Esophagus muscularis mucosa (tissue), 4 donors: ENCODE measurements at regions not wholly inside any gene's neighbourhood (a gene's known extent, or its start where the extent isn't known, plus 50 kb on each side); places are given as distances from the start of the nearest gene placed in this dataset.

ENCODE experiments used
- DNase-seq: peaks from one replicate; pipeline ENCODE4 v3.0.0-alpha.2; 2017; ENCODE audit errors: extremely low spot score
- H3K27ac ChIP-seq, 4 donors: fragments of 200-600 bp; sonication (generic); replicated peaks in 1 of 4; 1 replicate in 3 of 4; 2 replicates in 1 of 4; pipeline ENCODE4 v1.5.1; 2016 to 2019; ENCODE audit warnings: mild to moderate bottlenecking in 1 of 4
- H3K27me3 ChIP-seq, 4 donors: fragments of 200-600 bp; sonication (generic); one replicate each; pipeline versions ENCODE4 v1.5.1 to v1.6.0; 2016 to 2019
- H3K36me3 ChIP-seq, 4 donors: fragments of 200-600 bp; sonication (generic); one replicate each; pipeline ENCODE4 v1.5.1; 2016 to 2019
- H3K4me1 ChIP-seq, 4 donors: fragments of 200-600 bp; sonication (generic); one replicate each; pipeline ENCODE4 v1.5.1; 2016 to 2019
- H3K4me3 ChIP-seq, 4 donors: fragments of 200-600 bp; sonication (generic); 1 replicate in 2 of 4; 2 replicates in 2 of 4; pipeline ENCODE4 v1.5.1; 2016 to 2019; ENCODE audit warnings: mild to moderate bottlenecking in 4 of 4, moderate library complexity in 1 of 4
- H3K9me3 ChIP-seq, 4 donors: fragments of 200-600 bp; sonication (generic); 1 replicate in 3 of 4; 2 replicates in 1 of 4; pipeline ENCODE4 v1.5.1; 2016 to 2019
- EP300 ChIP-seq: sonication (generic); formaldehyde crosslinking; IDR thresholded peaks from one replicate; pipeline ENCODE4 v1.6.1; 2017; ENCODE audit warnings: antibody characterized with exemption
- POLR2A ChIP-seq: fragments of 450-650 bp; IDR thresholded peaks from one replicate; pipeline ENCODE4 v1.6.1; 2017; ENCODE audit warnings: antibody characterized with exemption, moderate library complexity, mild to moderate bottlenecking, low read depth
- POLR2AphosphoS5 ChIP-seq, 2 donors: sonication (generic); formaldehyde crosslinking; IDR thresholded peaks; one replicate each; pipeline ENCODE4 v1.6.1; 2017; ENCODE audit warnings: antibody characterized with exemption in 2 of 2
- WGBS: methylation state at CpG from one replicate; pipeline ENCODE4 v1.1.5; 2018; 5-methylcytosine and 5-hydroxymethylcytosine counted together
- intact Hi-C: fragments of 100-400 bp; cut with DNase I; formaldehyde crosslinking; loops from one replicate; pipeline ENCODE4 v1.15.1; 2023
- TF ChIP-seq, protein P1 (sequence below), 3 experiments: fragments of 200-600 bp in 2 of 3; fragments of 450-650 bp in 1 of 3; sonication (generic) in 2 of 3; IDR thresholded peaks; one replicate each; pipeline ENCODE4 v1.5.1; 2017 to 2019; ENCODE audit warnings: antibody characterized with exemption in 3 of 3, mild to moderate bottlenecking in 2 of 3, moderate library complexity in 1 of 3

- Histone ChIP-seq H3K4me1 (peaks cover 0 to 15% (median 3%) of the 10 kb centered on the region in 4 donors), H3K36me3 (no peaks in the 10 kb centered on the region), H3K27me3 (no peaks in the 10 kb centered on the region), H3K9me3 (no peaks in the 10 kb centered on the region), H3K4me3 (no peak overlapping the region), H3K27ac (peak overlapping the region in 1 of 4 donors; percentile 20)
- intact Hi-C loops: no loop called here
- 41% methylated on average over 4 of the region's 4 CpGs for WGBS
- TF ChIP-seq POLR2A: no peak
- no peak for TF ChIP-seq EP300
- TF ChIP-seq, protein P1, sequence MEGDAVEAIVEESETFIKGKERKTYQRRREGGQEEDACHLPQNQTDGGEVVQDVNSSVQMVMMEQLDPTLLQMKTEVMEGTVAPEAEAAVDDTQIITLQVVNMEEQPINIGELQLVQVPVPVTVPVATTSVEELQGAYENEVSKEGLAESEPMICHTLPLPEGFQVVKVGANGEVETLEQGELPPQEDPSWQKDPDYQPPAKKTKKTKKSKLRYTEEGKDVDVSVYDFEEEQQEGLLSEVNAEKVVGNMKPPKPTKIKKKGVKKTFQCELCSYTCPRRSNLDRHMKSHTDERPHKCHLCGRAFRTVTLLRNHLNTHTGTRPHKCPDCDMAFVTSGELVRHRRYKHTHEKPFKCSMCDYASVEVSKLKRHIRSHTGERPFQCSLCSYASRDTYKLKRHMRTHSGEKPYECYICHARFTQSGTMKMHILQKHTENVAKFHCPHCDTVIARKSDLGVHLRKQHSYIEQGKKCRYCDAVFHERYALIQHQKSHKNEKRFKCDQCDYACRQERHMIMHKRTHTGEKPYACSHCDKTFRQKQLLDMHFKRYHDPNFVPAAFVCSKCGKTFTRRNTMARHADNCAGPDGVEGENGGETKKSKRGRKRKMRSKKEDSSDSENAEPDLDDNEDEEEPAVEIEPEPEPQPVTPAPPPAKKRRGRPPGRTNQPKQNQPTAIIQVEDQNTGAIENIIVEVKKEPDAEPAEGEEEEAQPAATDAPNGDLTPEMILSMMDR (IDR thresholded peaks at IDR 0.05): no peak
- TF ChIP-seq POLR2AphosphoS5 (IDR thresholded peaks at IDR 0.05): no peak
- DNase-seq: no peak
These were observed 817.2 kb downstream of the SOCS6 start for GRCh38 chr18:71105994-71106546.

- no peak for TF ChIP-seq POLR2AphosphoS5 (IDR thresholded peaks at IDR 0.05)
- TF ChIP-seq, protein P1 (IDR thresholded peaks at IDR 0.05): no peak
- no peak for TF ChIP-seq POLR2A
- TF ChIP-seq EP300: no peak
- H3K4me1 ChIP-seq: peaks cover 0 to 15% (median 3%) of the 10 kb centered on the region in 4 donors
- H3K27me3 ChIP-seq: no peaks in the 10 kb centered on the region
- no peak for DNase-seq
- H3K9me3 ChIP-seq: no peaks in the 10 kb centered on the region
- 37% methylated on average over 6 of the region's 6 CpGs for WGBS
- H3K27ac ChIP-seq: peak overlapping the region; percentile 5 to 28 (median 20)
- no peak overlapping the region for H3K4me3 ChIP-seq
- intact Hi-C loops: no loop called here
- no peaks in the 10 kb centered on the region for H3K36me3 ChIP-seq
These were observed 816.4 kb downstream of the SOCS6 start for GRCh38 chr18:71105078-71105819.

- no peak for DNase-seq
- Histone ChIP-seq H3K27ac (no peak overlapping the region), H3K4me3 (no peak overlapping the region), H3K9me3 (no peaks in the 10 kb centered on the region), H3K4me1 (no peaks in the 10 kb centered on the region), H3K27me3 (no peaks in the 10 kb centered on the region), H3K36me3 (no peaks in the 10 kb centered on the region)
- 58% methylated on average over 9 of the region's 9 CpGs for WGBS
- intact Hi-C loops: no loop called here
- TF ChIP-seq POLR2AphosphoS5 (IDR thresholded peaks at IDR 0.05): no peak
- TF ChIP-seq, protein P1 (IDR thresholded peaks at IDR 0.05): no peak
- TF ChIP-seq EP300: no peak
- TF ChIP-seq POLR2A: no peak
These were observed 790.8 kb downstream of the SOCS6 start for GRCh38 chr18:71079606-71080005.

- intact Hi-C loops: no loop called here
- TF ChIP-seq POLR2A (no peak), EP300 (no peak), POLR2AphosphoS5 (IDR thresholded peaks at IDR 0.05) (no peak)
- TF ChIP-seq, protein P1 (IDR thresholded peaks at IDR 0.05): no peak
- Histone ChIP-seq H3K4me3 (no peak overlapping the region), H3K4me1 (no peaks in the 10 kb centered on the region), H3K9me3 (no peaks in the 10 kb centered on the region), H3K27ac (no peak overlapping the region), H3K36me3 (no peaks in the 10 kb centered on the region), H3K27me3 (no peaks in the 10 kb centered on the region)
- DNase-seq: no peak
- 44% methylated on average over 4 of the region's 4 CpGs for WGBS
These were observed 788.6 kb downstream of the SOCS6 start for GRCh38 chr18:71077451-71077850.
